GM23338 (cell line): ENCODE measurements at regions not wholly inside any gene's neighbourhood (a gene's known extent, or its start where the extent isn't known, plus 50 kb on each side); places are given as distances from the start of the nearest gene placed in this dataset.

Experiments
- CREB1 ChIP-seq: fragments of 250-450 bp; sonication (Bioruptor Pico); IDR thresholded peaks from 2 replicates; pipeline ENCODE4 v1.5.0; 2020; ENCODE audit warnings: low read depth, mild to moderate bottlenecking, moderate library complexity
- CTCF ChIP-seq, 2 experiments: fragments of 200-600 bp in 1 of 2; sonication (generic) in 1 of 2; conservative IDR thresholded peaks; 2 replicates each; pipeline versions ENCODE4 v1.5.1 to v1.6.1; 2016 to 2017; ENCODE audit warnings: antibody characterized with exemption in 2 of 2, low read depth in 2 of 2, mild to moderate bottlenecking in 2 of 2, moderate library complexity in 1 of 2
- ETS1 ChIP-seq: IDR thresholded peaks from 2 replicates; pipeline ENCODE4 v1.6.1; 2016; ENCODE audit warnings: antibody characterized with exemption
- EZH2 ChIP-seq: fragments of 200-600 bp; sonication (generic); IDR thresholded peaks from one replicate; pipeline ENCODE4 v1.8.0; 2017; ENCODE audit warnings: antibody characterized with exemption, mild to moderate bottlenecking, low read depth; ENCODE audit not compliant: unreplicated experiment
- EZH2phosphoT487 ChIP-seq: fragments of 200-600 bp; sonication (generic); IDR thresholded peaks from one replicate; pipeline ENCODE4 v1.8.1; 2018; ENCODE audit warnings: antibody characterized with exemption; ENCODE audit not compliant: unreplicated experiment
- NANOG ChIP-seq: IDR thresholded peaks from 2 replicates; pipeline ENCODE4 v1.6.1; 2016; ENCODE audit warnings: antibody characterized with exemption, borderline replicate concordance
- POLR2AphosphoS5 ChIP-seq: IDR thresholded peaks from 2 replicates; pipeline ENCODE4 v1.6.1; 2016; ENCODE audit warnings: antibody characterized with exemption, low read depth
- REST ChIP-seq: IDR thresholded peaks from one replicate; pipeline ENCODE4 v1.6.1; 2018; ENCODE audit warnings: antibody characterized with exemption; ENCODE audit not compliant: unreplicated experiment
- STAT1 ChIP-seq: IDR thresholded peaks from one replicate; pipeline ENCODE4 v1.6.1; 2016; ENCODE audit warnings: antibody characterized with exemption; ENCODE audit not compliant: unreplicated experiment
- ZNF114 ChIP-seq: fragments of 250-450 bp; sonication (Bioruptor Pico); IDR thresholded peaks from 2 replicates; pipeline ENCODE4 v1.5.0; 2020; ENCODE audit warnings: mild to moderate bottlenecking, moderate library complexity
- ZNF331 ChIP-seq: fragments of 250-450 bp; sonication (Bioruptor Pico); IDR thresholded peaks from 2 replicates; pipeline ENCODE4 v1.5.0; 2020; ENCODE audit warnings: low read depth, mild to moderate bottlenecking, moderate library complexity

- no peak for TF ChIP-seq STAT1
- TF ChIP-seq CTCF (conservative IDR thresholded peaks at IDR 0.05; ENCODE audit: low read depth in 2 of 2): no peak
- no peak for TF ChIP-seq REST
- TF ChIP-seq EZH2: no peak
- TF ChIP-seq NANOG: no peak
- TF ChIP-seq CREB1: no peak
- TF ChIP-seq POLR2AphosphoS5: no peak
- no peak for TF ChIP-seq EZH2phosphoT487
- no peak for TF ChIP-seq ZNF331 (CRISPR knock-in tag)
- TF ChIP-seq ETS1: no peak
- no peak for TF ChIP-seq ZNF114 (CRISPR knock-in tag)
Observed at GRCh38 chr9:124118894-124119293, 107.3 kb downstream of the LHX2 start.
